ENCODE measurements at regions not wholly inside any gene's neighbourhood (a gene's known extent, or its start where the extent isn't known, plus 50 kb on each side); places are given as distances from the start of the nearest gene placed in this dataset.

GRCh38 chr15:60115579-60116380 lies 111.7 kb downstream of the FOXB1 start:
- no peak for DNase-seq (ENCODE audit: low spot score)
- TF ChIP-seq, protein P1, sequence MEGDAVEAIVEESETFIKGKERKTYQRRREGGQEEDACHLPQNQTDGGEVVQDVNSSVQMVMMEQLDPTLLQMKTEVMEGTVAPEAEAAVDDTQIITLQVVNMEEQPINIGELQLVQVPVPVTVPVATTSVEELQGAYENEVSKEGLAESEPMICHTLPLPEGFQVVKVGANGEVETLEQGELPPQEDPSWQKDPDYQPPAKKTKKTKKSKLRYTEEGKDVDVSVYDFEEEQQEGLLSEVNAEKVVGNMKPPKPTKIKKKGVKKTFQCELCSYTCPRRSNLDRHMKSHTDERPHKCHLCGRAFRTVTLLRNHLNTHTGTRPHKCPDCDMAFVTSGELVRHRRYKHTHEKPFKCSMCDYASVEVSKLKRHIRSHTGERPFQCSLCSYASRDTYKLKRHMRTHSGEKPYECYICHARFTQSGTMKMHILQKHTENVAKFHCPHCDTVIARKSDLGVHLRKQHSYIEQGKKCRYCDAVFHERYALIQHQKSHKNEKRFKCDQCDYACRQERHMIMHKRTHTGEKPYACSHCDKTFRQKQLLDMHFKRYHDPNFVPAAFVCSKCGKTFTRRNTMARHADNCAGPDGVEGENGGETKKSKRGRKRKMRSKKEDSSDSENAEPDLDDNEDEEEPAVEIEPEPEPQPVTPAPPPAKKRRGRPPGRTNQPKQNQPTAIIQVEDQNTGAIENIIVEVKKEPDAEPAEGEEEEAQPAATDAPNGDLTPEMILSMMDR (IDR thresholded peaks at IDR 0.05), result no peak
- Histone ChIP-seq H3K27ac (no peak overlapping the region), H3K4me3 (no peak overlapping the region)

- Histone ChIP-seq H3K4me3 (no peak overlapping the region), H3K27ac (no peak overlapping the region)
- TF ChIP-seq, protein P1 (IDR thresholded peaks at IDR 0.05), result no peak
- no peak for DNase-seq (ENCODE audit: low spot score)
Measured at GRCh38 chr15:60116456-60117089, 112.5 kb downstream of the FOXB1 start.

DNA sequence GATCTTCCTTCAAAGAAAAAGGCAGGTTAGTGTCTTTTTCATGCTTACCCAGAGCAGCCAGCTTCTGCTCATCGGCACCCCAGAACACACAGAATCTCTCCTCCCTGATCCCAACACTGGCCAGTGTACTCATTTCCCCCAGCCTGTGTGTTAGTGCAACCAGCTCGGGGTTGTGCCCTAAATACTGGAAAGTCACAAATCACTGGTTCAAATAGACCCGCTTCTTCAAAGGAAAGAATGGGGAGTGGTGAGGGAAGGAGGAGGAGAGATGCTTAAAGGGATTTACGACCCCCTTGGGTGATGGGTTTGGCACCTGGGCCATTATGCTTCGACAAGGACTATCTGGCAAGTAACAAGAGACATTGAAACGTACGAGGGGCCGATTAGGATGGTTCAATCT lies 114.0 kb downstream of the FOXB1 start:
- no peak overlapping the region for H3K27ac ChIP-seq
- TF ChIP-seq, protein P1 (IDR thresholded peaks at IDR 0.05), result no peak
- no peak for DNase-seq (ENCODE audit: low spot score)
- no peak overlapping the region for H3K4me3 ChIP-seq

DNA sequence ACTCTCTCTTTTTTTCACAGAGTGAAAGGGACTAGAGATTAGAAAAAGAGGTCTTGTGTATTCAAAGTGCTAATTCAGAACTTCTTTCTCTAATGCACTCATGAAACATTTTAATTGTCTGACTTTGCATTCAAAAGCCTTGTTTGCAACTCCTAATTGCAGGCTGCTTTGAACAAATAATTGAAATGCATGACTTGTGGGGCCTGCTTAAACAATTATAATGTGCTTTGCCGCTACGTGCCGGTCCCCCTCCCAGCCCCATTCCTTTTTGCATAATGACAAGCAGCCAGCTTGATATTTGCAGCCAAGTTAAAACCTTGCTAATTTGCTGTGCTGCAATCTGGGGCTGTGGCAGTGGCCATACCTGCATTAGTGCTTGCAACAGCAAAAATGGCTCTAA lies 114.5 kb downstream of the FOXB1 start:
- DNase-seq (ENCODE audit: low spot score), result no peak
- Histone ChIP-seq H3K27ac (no peak overlapping the region), H3K4me3 (no peak overlapping the region)
- TF ChIP-seq, protein P1 (IDR thresholded peaks at IDR 0.05), result no peak

- H3K4me3 ChIP-seq, result no peak overlapping the region
- TF ChIP-seq, protein P1 (IDR thresholded peaks at IDR 0.05), result no peak
- DNase-seq (ENCODE audit: low spot score), result no peak
Measured at GRCh38 chr15:60119101-60119500, 115.0 kb downstream of the FOXB1 start.

DNA sequence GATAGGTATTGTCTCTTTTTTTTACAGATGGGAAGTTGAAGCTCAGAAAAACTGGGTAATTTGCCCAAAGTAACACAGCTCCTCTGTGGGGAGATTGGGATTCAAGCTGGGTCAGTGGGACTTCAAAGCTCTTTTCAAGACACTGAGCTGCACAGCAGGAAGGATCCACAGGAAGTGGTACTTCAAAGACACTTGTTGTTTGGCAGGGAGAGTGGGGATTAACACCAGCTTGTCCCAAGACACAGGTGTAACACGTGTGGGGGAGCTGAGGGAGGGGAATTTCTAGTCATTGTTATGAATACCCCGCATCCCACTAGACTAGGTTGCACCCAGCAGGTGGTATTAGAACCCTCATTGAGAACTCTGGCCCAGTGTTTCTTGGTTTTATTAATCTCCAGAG lies 116.0 kb downstream of the FOXB1 start:
- Histone ChIP-seq H3K4me3 (no peak overlapping the region), H3K27ac (no peak overlapping the region)
- no peak for DNase-seq (ENCODE audit: low spot score)
- TF ChIP-seq, protein P1 (IDR thresholded peaks at IDR 0.05), result no peak

More at GRCh38 chr15:60119101-60119500, 115.0 kb downstream of the FOXB1 start:
- no peak overlapping the region for H3K27ac ChIP-seq

- Histone ChIP-seq H3K27ac (no peak overlapping the region), H3K4me3 (no peak overlapping the region)
- no peak for DNase-seq (ENCODE audit: low spot score)
- TF ChIP-seq, protein P1 (IDR thresholded peaks at IDR 0.05), result no peak
Measured at GRCh38 chr15:60121845-60122244, 117.7 kb downstream of the FOXB1 start.
